Psoas muscle (tissue), 7 donors: ENCODE measurements at regions not wholly inside any gene's neighbourhood (a gene's known extent, or its start where the extent isn't known, plus 50 kb on each side); places are given as distances from the start of the nearest gene placed in this dataset.

Source experiments
- ATAC-seq, 4 donors: fragments of 200-7000 bp; cut with Tn5 transposase; one replicate each; pipeline ENCODE4 v1.9.1; 2020; ENCODE audit warnings: moderate library complexity in 3 of 4, mild to moderate bottlenecking in 2 of 4
- DNase-seq, 2 donors: peaks; one replicate each; pipeline ENCODE4 v3.0.0-alpha.2; 2020
- H3K27ac ChIP-seq: fragments of 200-600 bp; one replicate; pipeline ENCODE4 v1.8.0; 2022
- H3K27me3 ChIP-seq, 3 donors: fragments of 200-600 bp in 1 of 3; one replicate each; pipeline versions ENCODE4 v1.6.1 to v1.8.0; 2013 to 2022; ENCODE audit warnings: low read length in 2 of 3, mild to moderate bottlenecking in 2 of 3, moderate library complexity in 1 of 3; ENCODE audit not compliant: insufficient read depth in 3 of 3
- H3K36me3 ChIP-seq, 2 donors: fragments of 200-600 bp in 1 of 2; one replicate each; pipeline versions ENCODE4 v1.6.1 to v1.8.0; 2013 to 2022; ENCODE audit warnings: low read depth in 1 of 2, mild to moderate bottlenecking in 1 of 2, moderate library complexity in 1 of 2; ENCODE audit not compliant: insufficient read depth in 1 of 2
- H3K4me1 ChIP-seq: fragments of 200-600 bp; one replicate; pipeline ENCODE4 v1.8.0; 2022
- H3K4me3 ChIP-seq: fragments of 200-600 bp; one replicate; pipeline ENCODE4 v1.8.0; 2022; ENCODE audit warnings: mild to moderate bottlenecking
- H3K9me3 ChIP-seq: fragments of 200-600 bp; one replicate; pipeline ENCODE4 v1.8.0; 2022
- CTCF ChIP-seq: fragments of 200-600 bp; IDR thresholded peaks from one replicate; pipeline ENCODE4 v1.8.0; 2022; ENCODE audit warnings: antibody characterized with exemption
- WGBS, 3 donors: extraction: QIAGEN DNeasy Blood & Tissue Kit; methylation state at CpG; one replicate each; pipeline versions ENCODE4 v1.1.6 to v1.1.7; 2013; 5-methylcytosine and 5-hydroxymethylcytosine counted together
- intact Hi-C, 2 donors: fragments of 100-400 bp; cut with DNase I; formaldehyde crosslinking; loops; one replicate each; pipeline versions ENCODE4 v1.11.0 to v1.14.2; 2022
- donor health status: healthy with polysubstance abuse.
- donor health status: DM: no; HTN: no; CAD: no; lungs with moderate emphysema.
- donor health status: Bipolar disorder and iron deficiency.
- donor health status: healthy.
- donor health status: DM: yes; HTN: yes; CAD: no.
- donor health status: DM: no; HTN: no; CAD: no.
- donor health status: DM: yes; HTN: yes; CAD: no.

GRCh38 chr2:226176283-226176984, 623.2 kb downstream of the IRS1 start:
- 61 to 82% (median 65%) methylated on average over 3 of the region's 3 CpGs for WGBS, 3 donors
- no peak for TF ChIP-seq CTCF
- intact Hi-C loops, result no loop called here

GRCh38 chr2:226174390-226174789, 625.2 kb downstream of the IRS1 start:
- TF ChIP-seq CTCF, result no peak
- no peaks in the 10 kb centered on the region for H3K36me3 ChIP-seq

More at GRCh38 chr2:226176283-226176984, 623.2 kb downstream of the IRS1 start:
- ATAC-seq (no peak), DNase-seq (no peak)
- Histone ChIP-seq H3K4me1 (no peaks in the 10 kb centered on the region), H3K4me3 (no peak overlapping the region), H3K27me3 (no peaks in the 10 kb centered on the region), H3K27ac (no peak overlapping the region), H3K36me3 (no peaks in the 10 kb centered on the region), H3K9me3 (peaks cover 35% of the 10 kb centered on the region)

GRCh38 chr2:226172939-226173338, 626.7 kb downstream of the IRS1 start:
- WGBS, 3 donors, result 90 to 97% (median 93%) methylated on average over 4 of the region's 4 CpGs
- ATAC-seq (no peak), DNase-seq (no peak)
- Histone ChIP-seq H3K27me3 (no peaks in the 10 kb centered on the region), H3K27ac (no peak overlapping the region), H3K4me1 (no peaks in the 10 kb centered on the region), H3K4me3 (no peak overlapping the region), H3K36me3 (no peaks in the 10 kb centered on the region), H3K9me3 (peaks cover 19% of the 10 kb centered on the region)
- TF ChIP-seq CTCF, result no peak
- intact Hi-C loops, result no loop called here

More at GRCh38 chr2:226174390-226174789, 625.2 kb downstream of the IRS1 start:
- Histone ChIP-seq H3K9me3 (peaks cover 33% of the 10 kb centered on the region), H3K27ac (no peak overlapping the region), H3K27me3 (no peaks in the 10 kb centered on the region), H3K4me1 (no peaks in the 10 kb centered on the region), H3K4me3 (no peak overlapping the region)
- DNase-seq, result no peak
- WGBS, 3 donors, result 90 to 95% (median 92%) methylated on average over 1 of the region's 1 CpG
- no peak for ATAC-seq
- intact Hi-C loops, result no loop called here

- Histone ChIP-seq H3K36me3 (no peaks in the 10 kb centered on the region), H3K27me3 (no peaks in the 10 kb centered on the region), H3K27ac (no peak overlapping the region), H3K4me1 (no peaks in the 10 kb centered on the region), H3K9me3 (peaks cover 13% of the 10 kb centered on the region), H3K4me3 (no peak overlapping the region)
- WGBS, 3 donors, result 94 to 95% (median 95%) methylated on average over 4 of the region's 4 CpGs
- no peak for TF ChIP-seq CTCF
- ATAC-seq, result no peak
- DNase-seq, result no peak
- intact Hi-C loops, result no loop called here
Observed at GRCh38 chr2:226172309-226172708, 627.3 kb downstream of the IRS1 start.
